CD14-positive monocyte (primary cell): ENCODE measurements at regions not wholly inside any gene's neighbourhood (a gene's known extent, or its start where the extent isn't known, plus 50 kb on each side); places are given as distances from the start of the nearest gene placed in this dataset.

Experiments
- DNase-seq, 3 donors: peaks; one replicate each; pipeline ENCODE4 v3.0.0-alpha.2; 2011 to 2022
- H2AFZ ChIP-seq: 2 replicates; pipeline ENCODE4 v1.6.0; 2012; ENCODE audit warnings: mild to moderate bottlenecking, low read depth, low read length, inconsistent platforms; ENCODE audit not compliant: insufficient read depth, poor library complexity, severe bottlenecking
- H3K27ac ChIP-seq, 2 donors: 1 replicate in 1 of 2; 2 replicates in 1 of 2; pipeline ENCODE4 v1.5.1; 2012 to 2013; ENCODE audit warnings: low read length in 2 of 2, control low read depth in 1 of 2, inconsistent platforms in 1 of 2, low read depth in 1 of 2, mild to moderate bottlenecking in 1 of 2
- H3K27me3 ChIP-seq, 2 donors: one replicate each; pipeline versions ENCODE4 v1.6.0 to v1.6.1; 2011 to 2013; ENCODE audit warnings: low read length in 2 of 2; ENCODE audit not compliant: control insufficient read depth in 2 of 2, insufficient read depth in 2 of 2
- H3K36me3 ChIP-seq, 2 donors: replicated peaks in 1 of 2; 1 replicate in 1 of 2; 2 replicates in 1 of 2; pipeline versions ENCODE4 v1.5.1 to v1.6.1; 2012 to 2013; ENCODE audit warnings: low read length in 2 of 2, control low read depth in 1 of 2, inconsistent platforms in 1 of 2, mild to moderate bottlenecking in 1 of 2; ENCODE audit not compliant: insufficient read depth in 2 of 2, control insufficient read depth in 1 of 2
- H3K4me1 ChIP-seq, 2 donors: 1 replicate in 1 of 2; 2 replicates in 1 of 2; pipeline versions ENCODE4 v1.5.1 to v1.6.1; 2012 to 2013; ENCODE audit warnings: low read length in 2 of 2, control low read depth in 1 of 2, inconsistent platforms in 1 of 2, mild to moderate bottlenecking in 1 of 2, moderate library complexity in 1 of 2; ENCODE audit not compliant: insufficient read depth in 2 of 2, control insufficient read depth in 1 of 2
- H3K4me2 ChIP-seq: replicated peaks from 2 replicates; pipeline ENCODE3; 2012; ENCODE audit warnings: low read length, moderate library complexity, mild to moderate bottlenecking; ENCODE audit not compliant: poor library complexity, severe bottlenecking; ENCODE audit errors: extremely low read depth
- H3K4me3 ChIP-seq, 3 experiments: fragments of 200-600 bp in 1 of 3; sonication (generic) in 1 of 3; replicated peaks in 1 of 3; 1 replicate in 2 of 3; 2 replicates in 1 of 3; pipeline ENCODE4 v1.5.1; 2011 to 2013; ENCODE audit warnings: low read length in 3 of 3, mild to moderate bottlenecking in 3 of 3, control low read depth in 2 of 3, low read depth in 2 of 3, inconsistent platforms in 1 of 3, moderate library complexity in 1 of 3
- H3K79me2 ChIP-seq: 2 replicates; pipeline ENCODE4 v1.6.0; 2012; ENCODE audit warnings: mild to moderate bottlenecking, control low read depth, inconsistent platforms, low read length, moderate library complexity; ENCODE audit not compliant: insufficient read depth
- H3K9ac ChIP-seq: 2 replicates; pipeline ENCODE4 v1.6.0; 2017; ENCODE audit warnings: low read length, mild to moderate bottlenecking; ENCODE audit not compliant: insufficient read depth, poor library complexity, severe bottlenecking
- H3K9me3 ChIP-seq, 2 donors: replicated peaks in 1 of 2; 1 replicate in 1 of 2; 2 replicates in 1 of 2; pipeline versions ENCODE4 v1.5.1 to v1.6.1; 2012 to 2013; ENCODE audit warnings: low read length in 2 of 2, control low read depth in 1 of 2; ENCODE audit not compliant: control insufficient read depth in 1 of 2, insufficient read depth in 1 of 2
- H4K20me1 ChIP-seq: 2 replicates; pipeline ENCODE4 v1.6.0; 2012; ENCODE audit warnings: mild to moderate bottlenecking, low read length, control low read depth, moderate library complexity; ENCODE audit not compliant: insufficient read depth
- H3K27ac Mint-ChIP-seq, 7 donors: one replicate each; pipeline ENCODE4 v1.8.0; 2020; ENCODE audit warnings: mild to moderate bottlenecking in 7 of 7, mixed read lengths in 7 of 7, moderate library complexity in 6 of 7, inconsistent platforms in 2 of 7
- H3K27me3 Mint-ChIP-seq, 3 donors: one replicate each; pipeline ENCODE4 v1.8.0; 2021 to 2022; ENCODE audit warnings: low read depth in 3 of 3, mild to moderate bottlenecking in 3 of 3, mixed read lengths in 3 of 3, moderate library complexity in 3 of 3, inconsistent platforms in 1 of 3
- H3K36me3 Mint-ChIP-seq, 2 donors: one replicate each; pipeline ENCODE4 v1.8.0; 2020; ENCODE audit warnings: mixed read lengths in 2 of 2, inconsistent platforms in 1 of 2, mild to moderate bottlenecking in 1 of 2
- H3K4me1 Mint-ChIP-seq: one replicate; pipeline ENCODE4 v1.8.0; 2020; ENCODE audit warnings: mild to moderate bottlenecking, mixed read lengths
- H3K4me3 Mint-ChIP-seq, 2 donors: one replicate each; pipeline ENCODE4 v1.8.0; 2020; ENCODE audit warnings: mild to moderate bottlenecking in 2 of 2, mixed read lengths in 2 of 2, moderate library complexity in 1 of 2
- H3K9me3 Mint-ChIP-seq, 7 donors: one replicate each; pipeline ENCODE4 v1.8.0; 2020 to 2022; ENCODE audit warnings: mixed read lengths in 7 of 7, mild to moderate bottlenecking in 6 of 7, moderate library complexity in 6 of 7, inconsistent platforms in 2 of 7
- WGBS: methylation state at CpG from one replicate; pipeline ENCODE4 v1.1.5; 2013; ENCODE audit warnings: missing lambda C conversion rate; ENCODE audit not compliant: insufficient coverage; 5-methylcytosine and 5-hydroxymethylcytosine counted together
- intact Hi-C, 2 donors: fragments of 100-400 bp; cut with micrococcal nuclease; formaldehyde crosslinking; loops; one replicate each; pipeline versions ENCODE4 v1.15.0 to v1.15.1; 2023
- TF ChIP-seq, protein P1 (sequence below): fragments of 200-600 bp; IDR thresholded peaks from one replicate; pipeline ENCODE4 v1.8.0; 2022; ENCODE audit warnings: antibody characterized with exemption, mild to moderate bottlenecking

GRCh38 chr2:43054367-43054766, 172.0 kb downstream of the ZFP36L2 start:
- Histone ChIP-seq H3K9ac (no peak overlapping the region), H4K20me1 (no peaks in the 10 kb centered on the region), H3K4me2 (no peak overlapping the region), H3K4me1 (peaks cover 16 to 21% of the 10 kb centered on the region in 2 donors), H2AFZ (no peak overlapping the region), H3K27me3 (no peaks in the 10 kb centered on the region), H3K79me2 (no peaks in the 10 kb centered on the region), H3K9me3 (no peaks in the 10 kb centered on the region), H3K4me3 (no peak overlapping the region), H3K27ac (no peak overlapping the region), H3K36me3 (no peaks in the 10 kb centered on the region)
- intact Hi-C loops: no loop called here
- Mint-ChIP-seq H3K4me1 (peaks cover 41% of the 10 kb centered on the region), H3K9me3 (no peaks in the 10 kb centered on the region), H3K27me3 (peaks cover 3 to 10% (median 7%) of the 10 kb centered on the region in 3 donors), H3K27ac (no peak overlapping the region), H3K36me3 (peaks cover 0 to 3% of the 10 kb centered on the region in 2 donors), H3K4me3 (no peak overlapping the region)
- TF ChIP-seq, protein P1, sequence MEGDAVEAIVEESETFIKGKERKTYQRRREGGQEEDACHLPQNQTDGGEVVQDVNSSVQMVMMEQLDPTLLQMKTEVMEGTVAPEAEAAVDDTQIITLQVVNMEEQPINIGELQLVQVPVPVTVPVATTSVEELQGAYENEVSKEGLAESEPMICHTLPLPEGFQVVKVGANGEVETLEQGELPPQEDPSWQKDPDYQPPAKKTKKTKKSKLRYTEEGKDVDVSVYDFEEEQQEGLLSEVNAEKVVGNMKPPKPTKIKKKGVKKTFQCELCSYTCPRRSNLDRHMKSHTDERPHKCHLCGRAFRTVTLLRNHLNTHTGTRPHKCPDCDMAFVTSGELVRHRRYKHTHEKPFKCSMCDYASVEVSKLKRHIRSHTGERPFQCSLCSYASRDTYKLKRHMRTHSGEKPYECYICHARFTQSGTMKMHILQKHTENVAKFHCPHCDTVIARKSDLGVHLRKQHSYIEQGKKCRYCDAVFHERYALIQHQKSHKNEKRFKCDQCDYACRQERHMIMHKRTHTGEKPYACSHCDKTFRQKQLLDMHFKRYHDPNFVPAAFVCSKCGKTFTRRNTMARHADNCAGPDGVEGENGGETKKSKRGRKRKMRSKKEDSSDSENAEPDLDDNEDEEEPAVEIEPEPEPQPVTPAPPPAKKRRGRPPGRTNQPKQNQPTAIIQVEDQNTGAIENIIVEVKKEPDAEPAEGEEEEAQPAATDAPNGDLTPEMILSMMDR: no peak
- 68% methylated on average over 7 of the region's 7 CpGs for WGBS
- no peak for DNase-seq

DNA sequence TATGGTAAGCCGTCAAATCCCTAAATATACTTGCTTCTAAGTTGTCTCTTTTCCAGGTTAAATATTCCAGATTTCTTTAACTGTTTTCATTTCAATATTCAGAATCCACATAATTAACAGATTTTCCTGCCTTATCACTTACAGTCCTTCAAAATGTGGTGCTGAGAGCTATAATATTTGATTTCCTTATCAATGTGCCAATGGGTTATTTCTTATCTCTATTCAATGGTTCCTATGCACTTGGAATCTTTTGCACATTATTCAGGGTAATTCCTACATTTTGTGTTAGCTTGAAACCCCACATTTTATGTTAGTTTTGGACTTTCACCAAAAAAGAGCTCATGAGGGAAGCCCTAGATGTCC, 173.5 kb downstream of the ZFP36L2 start:
- no peaks in the 10 kb centered on the region for H3K36me3 ChIP-seq
- H3K27ac ChIP-seq: no peak overlapping the region
- peaks cover 8 to 12% of the 10 kb centered on the region in 2 donors for H3K4me1 ChIP-seq
- H3K27me3 Mint-ChIP-seq: peaks cover 3 to 9% (median 7%) of the 10 kb centered on the region in 3 donors
- H3K9ac ChIP-seq: no peak overlapping the region
- H2AFZ ChIP-seq: no peak overlapping the region
- peaks cover 0 to 3% of the 10 kb centered on the region in 2 donors for H3K36me3 Mint-ChIP-seq
- no peak overlapping the region for H3K4me2 ChIP-seq
- H3K9me3 Mint-ChIP-seq: no peaks in the 10 kb centered on the region
- H3K4me3 Mint-ChIP-seq: no peak overlapping the region
- H3K4me1 Mint-ChIP-seq: peaks cover 34% of the 10 kb centered on the region
- H3K79me2 ChIP-seq: no peaks in the 10 kb centered on the region
- TF ChIP-seq, protein P1: no peak
- H3K4me3 ChIP-seq: no peak overlapping the region
- DNase-seq: no peak
- no CpG with 5 or more reads among the region's 1 CpG for WGBS
- no peaks in the 10 kb centered on the region for H3K9me3 ChIP-seq
- H3K27me3 ChIP-seq: no peaks in the 10 kb centered on the region
- intact Hi-C loops: no loop called here
- H3K27ac Mint-ChIP-seq: no peak overlapping the region
- H4K20me1 ChIP-seq: no peaks in the 10 kb centered on the region
